Gastroesophageal sphincter (tissue), 3 donors: ENCODE measurements at regions not wholly inside any gene's neighbourhood (a gene's known extent, or its start where the extent isn't known, plus 50 kb on each side); places are given as distances from the start of the nearest gene placed in this dataset.

Experiments used
- EP300 ChIP-seq: sonication (generic); formaldehyde crosslinking; IDR thresholded peaks from one replicate; pipeline ENCODE4 v1.6.1; 2017; ENCODE audit warnings: antibody characterized with exemption, mild to moderate bottlenecking
- POLR2A ChIP-seq, 2 donors: fragments of 450-650 bp; IDR thresholded peaks; one replicate each; pipeline ENCODE4 v1.6.1; 2017; ENCODE audit warnings: antibody characterized with exemption in 2 of 2, mild to moderate bottlenecking in 2 of 2, moderate library complexity in 1 of 2
- POLR2AphosphoS5 ChIP-seq: sonication (generic); formaldehyde crosslinking; IDR thresholded peaks from one replicate; pipeline ENCODE4 v1.6.1; 2017; ENCODE audit warnings: antibody characterized with exemption
- TF ChIP-seq, protein P1 (sequence below), 4 experiments: fragments of 200-600 bp in 2 of 4; fragments of 450-650 bp in 2 of 4; sonication (generic) in 1 of 4; IDR thresholded peaks; one replicate each; pipeline ENCODE4 v1.5.1; 2017 to 2019; ENCODE audit warnings: antibody characterized with exemption in 4 of 4, mild to moderate bottlenecking in 2 of 4, moderate library complexity in 2 of 4

DNA sequence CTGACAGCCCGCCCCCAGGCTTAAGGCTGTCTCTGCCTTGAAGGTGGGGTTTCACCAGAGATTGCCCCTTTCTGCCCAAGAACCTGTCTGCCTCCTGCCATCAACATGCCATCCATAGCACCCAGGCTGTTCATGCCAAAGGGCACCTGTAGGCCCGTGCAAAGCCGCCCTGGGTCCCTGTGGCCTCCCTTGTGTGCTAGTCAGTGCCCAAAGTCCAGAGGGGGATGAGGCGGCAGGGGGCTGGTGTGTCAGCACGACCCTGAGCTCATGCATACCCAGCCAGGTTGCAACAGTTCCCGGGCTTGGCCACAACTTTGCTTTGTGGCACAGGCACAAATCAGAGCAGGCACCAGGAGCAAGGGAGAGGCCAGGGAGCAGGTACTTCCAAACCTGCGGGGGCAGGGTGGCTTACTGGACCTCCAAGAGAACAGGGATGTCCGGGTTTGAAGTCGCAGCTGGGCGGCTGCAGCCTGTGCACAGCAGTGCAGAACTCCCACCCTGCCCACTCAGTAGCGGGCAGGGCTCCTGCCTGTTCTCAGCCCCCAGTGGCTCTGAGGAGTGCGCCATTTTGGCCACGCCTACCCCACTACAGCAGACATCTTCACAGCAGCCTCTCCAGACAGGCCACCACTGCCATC is 671.1 kb upstream of the GRM3 start:
- TF ChIP-seq POLR2AphosphoS5 (no peak), EP300 (no peak), POLR2A (IDR thresholded peaks at IDR 0.05) (no peak)
- TF ChIP-seq, protein P1, sequence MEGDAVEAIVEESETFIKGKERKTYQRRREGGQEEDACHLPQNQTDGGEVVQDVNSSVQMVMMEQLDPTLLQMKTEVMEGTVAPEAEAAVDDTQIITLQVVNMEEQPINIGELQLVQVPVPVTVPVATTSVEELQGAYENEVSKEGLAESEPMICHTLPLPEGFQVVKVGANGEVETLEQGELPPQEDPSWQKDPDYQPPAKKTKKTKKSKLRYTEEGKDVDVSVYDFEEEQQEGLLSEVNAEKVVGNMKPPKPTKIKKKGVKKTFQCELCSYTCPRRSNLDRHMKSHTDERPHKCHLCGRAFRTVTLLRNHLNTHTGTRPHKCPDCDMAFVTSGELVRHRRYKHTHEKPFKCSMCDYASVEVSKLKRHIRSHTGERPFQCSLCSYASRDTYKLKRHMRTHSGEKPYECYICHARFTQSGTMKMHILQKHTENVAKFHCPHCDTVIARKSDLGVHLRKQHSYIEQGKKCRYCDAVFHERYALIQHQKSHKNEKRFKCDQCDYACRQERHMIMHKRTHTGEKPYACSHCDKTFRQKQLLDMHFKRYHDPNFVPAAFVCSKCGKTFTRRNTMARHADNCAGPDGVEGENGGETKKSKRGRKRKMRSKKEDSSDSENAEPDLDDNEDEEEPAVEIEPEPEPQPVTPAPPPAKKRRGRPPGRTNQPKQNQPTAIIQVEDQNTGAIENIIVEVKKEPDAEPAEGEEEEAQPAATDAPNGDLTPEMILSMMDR (IDR thresholded peaks at IDR 0.05), result no peak
